ENCODE measurements at regions not wholly inside any gene's neighbourhood (a gene's known extent, or its start where the extent isn't known, plus 50 kb on each side); places are given as distances from the start of the nearest gene placed in this dataset.

GRCh38 chr5:2239201-2239910, 356.6 kb upstream of the IRX4 start:
- FAIRE-seq (no peak), DNase-seq (ENCODE audit: low read depth) (no peak)
- Histone ChIP-seq H3K4me3 (ENCODE audit: low read depth, low read length) (no peak overlapping the region), H3K27me3 (ENCODE audit: control insufficient read depth, insufficient read depth, low read length) (no peaks in the 10 kb centered on the region), H3K36me3 (ENCODE audit: control insufficient read depth, insufficient read depth, low read length) (no peaks in the 10 kb centered on the region)
- no peak for TF ChIP-seq CTCF (IDR thresholded peaks at IDR 0.05; ENCODE audit: insufficient read depth, low read length, severe bottlenecking)

DNA sequence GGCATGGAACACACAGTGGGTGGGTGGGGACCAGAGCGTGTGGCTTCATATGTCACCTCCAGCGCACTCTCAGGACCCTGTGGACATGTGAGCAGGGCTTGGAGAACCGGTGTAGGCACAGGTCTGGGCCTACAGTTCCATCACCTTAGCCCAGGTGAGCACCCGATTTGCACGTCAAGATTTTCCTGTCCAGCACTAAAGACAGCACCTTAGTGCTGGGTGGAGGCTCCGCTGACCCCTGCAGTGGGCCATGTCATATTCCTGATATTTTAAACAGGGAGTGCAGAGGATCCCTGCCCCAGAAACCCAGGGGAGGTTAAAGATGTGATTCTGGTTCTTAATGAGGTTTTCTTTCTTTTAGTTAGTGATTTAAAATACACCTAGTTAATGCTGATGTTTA, 356.0 kb upstream of the IRX4 start:
- no peak for FAIRE-seq
- no peaks in the 10 kb centered on the region for H3K36me3 ChIP-seq (ENCODE audit: control insufficient read depth, insufficient read depth, low read length)
- no peaks in the 10 kb centered on the region for H3K27me3 ChIP-seq (ENCODE audit: control insufficient read depth, insufficient read depth, low read length)
- DNase-seq (ENCODE audit: low read depth) = no peak
- no peak overlapping the region for H3K4me3 ChIP-seq (ENCODE audit: low read depth, low read length)
- no peak for TF ChIP-seq CTCF (IDR thresholded peaks at IDR 0.05; ENCODE audit: insufficient read depth, low read length, severe bottlenecking)

GRCh38 chr5:2227433-2227832, 344.7 kb upstream of the IRX4 start:
- no peak for TF ChIP-seq CTCF (IDR thresholded peaks at IDR 0.05; ENCODE audit: insufficient read depth, low read length, severe bottlenecking)
- no peak overlapping the region for H3K4me3 ChIP-seq (ENCODE audit: low read depth, low read length)
- H3K27me3 ChIP-seq (ENCODE audit: control insufficient read depth, insufficient read depth, low read length) = no peaks in the 10 kb centered on the region
- FAIRE-seq = no peak
- no peak for DNase-seq (ENCODE audit: low read depth)
- no peaks in the 10 kb centered on the region for H3K36me3 ChIP-seq (ENCODE audit: control insufficient read depth, insufficient read depth, low read length)

DNA sequence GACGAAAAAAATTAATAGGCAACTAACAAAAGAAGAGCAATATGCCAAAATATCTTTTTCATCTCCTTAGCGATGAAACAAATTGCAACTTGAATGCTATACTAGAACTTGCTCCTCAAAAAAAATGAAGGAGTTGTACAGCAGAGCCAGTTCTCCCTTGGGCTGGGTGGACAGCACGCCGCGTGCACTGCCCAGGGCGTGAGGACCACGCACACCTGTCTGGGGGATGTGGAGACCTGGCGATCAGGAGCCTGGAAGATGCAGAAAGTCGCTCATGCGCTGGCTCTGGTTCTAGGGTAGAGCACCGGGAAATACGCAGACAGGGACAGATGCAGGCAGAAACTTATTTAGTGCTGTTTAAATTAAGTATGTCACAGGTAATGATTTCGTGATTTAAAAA, 342.0 kb upstream of the IRX4 start:
- Histone ChIP-seq H3K4me3 (ENCODE audit: low read depth, low read length) (no peak overlapping the region), H3K36me3 (ENCODE audit: control insufficient read depth, insufficient read depth, low read length) (no peaks in the 10 kb centered on the region), H3K27me3 (ENCODE audit: control insufficient read depth, insufficient read depth, low read length) (no peaks in the 10 kb centered on the region)
- FAIRE-seq (no peak), DNase-seq (ENCODE audit: low read depth) (no peak)
- no peak for TF ChIP-seq CTCF (IDR thresholded peaks at IDR 0.05; ENCODE audit: insufficient read depth, low read length, severe bottlenecking)

GRCh38 chr5:2223303-2223702, 340.6 kb upstream of the IRX4 start:
- H3K27me3 ChIP-seq (ENCODE audit: control insufficient read depth, insufficient read depth, low read length) = no peaks in the 10 kb centered on the region
- H3K36me3 ChIP-seq (ENCODE audit: control insufficient read depth, insufficient read depth, low read length) = no peaks in the 10 kb centered on the region
- H3K4me3 ChIP-seq (ENCODE audit: low read depth, low read length) = no peak overlapping the region
- no peak for TF ChIP-seq CTCF (IDR thresholded peaks at IDR 0.05; ENCODE audit: insufficient read depth, low read length, severe bottlenecking)
- FAIRE-seq = no peak
- DNase-seq (ENCODE audit: low read depth) = no peak
